ENCODE measurements at regions not wholly inside any gene's neighbourhood (a gene's known extent, or its start where the extent isn't known, plus 50 kb on each side); places are given as distances from the start of the nearest gene placed in this dataset.

- TF ChIP-seq ARID3A (IDR thresholded peaks at IDR 0.05; ENCODE audit: borderline replicate concordance, low read depth, low read length) (0 out of 2 replicates have a peak, but pooled peaks have one; percentile 60), TRIM24 (IDR thresholded peaks at IDR 0.05) (peak; percentile 75 to 88; a peak in 3 of 4 replicates), JUN (IDR thresholded peaks at IDR 0.05; ENCODE audit: borderline replicate concordance, low read depth, low read length) (peak; percentile 61; the same call in 1 of the 2 replicates), JUN (CRISPR knock-in tag; IDR thresholded peaks at IDR 0.05; ENCODE audit: borderline replicate concordance) (no peak), SMARCE1 (IDR thresholded peaks at IDR 0.05) (peak; percentile 85), ZNF124 (CRISPR knock-in tag; IDR thresholded peaks at IDR 0.05) (no peak), ZNF41 (CRISPR knock-in tag; conservative IDR thresholded peaks at IDR 0.05) (no peak), KLF16 (IDR thresholded peaks at IDR 0.05) (0 out of 2 replicates have a peak, but pooled peaks have one; percentile 42), NFXL1 (CRISPR knock-in tag; IDR thresholded peaks at IDR 0.05) (no peak), HOMEZ (CRISPR knock-in tag; IDR thresholded peaks at IDR 0.05) (no peak), ZNF592 (IDR thresholded peaks at IDR 0.05) (no peak), SRSF7 (optimal IDR thresholded peaks at IDR 0.05; ENCODE audit: low read depth, low read length) (no peak), ZNF23 (CRISPR knock-in tag; IDR thresholded peaks at IDR 0.05) (no peak), ARID1B (IDR thresholded peaks at IDR 0.05) (peak; percentile 96), SMAD4 (CRISPR knock-in tag; conservative IDR thresholded peaks at IDR 0.05) (no peak), CEBPB (tag; IDR thresholded peaks at IDR 0.05) (peak; percentile 82), ZBTB2 (IDR thresholded peaks at IDR 0.05) (peak; percentile 65), HMGN3 (IDR thresholded peaks at IDR 0.05; ENCODE audit: borderline replicate concordance, extremely low read depth, insufficient read length, low read depth, low read length) (no peak), ZBED1 (IDR thresholded peaks at IDR 0.05) (no peak), HMBOX1 (IDR thresholded peaks at IDR 0.05) (no peak)
These were observed 76.0 kb upstream of the RBBP6 start (continued) for GRCh38 chr16:24463196-24463945.
